Thymus (tissue), 11 donors: ENCODE measurements at regions not wholly inside any gene's neighbourhood (a gene's known extent, or its start where the extent isn't known, plus 50 kb on each side); places are given as distances from the start of the nearest gene placed in this dataset.

Experiments
- DNase-seq, 9 donors: peaks; one replicate each; pipeline ENCODE4 v3.0.0-alpha.2; 2013; ENCODE audit warnings: low spot score in 9 of 9, low read depth in 6 of 9, missing footprints in 1 of 9
- H3K27ac ChIP-seq, 2 donors: one replicate each; pipeline ENCODE4 v1.5.1; 2013; ENCODE audit warnings: control low read depth in 1 of 2, low read depth in 1 of 2, low read length in 1 of 2, mild to moderate bottlenecking in 1 of 2, moderate library complexity in 1 of 2
- H3K27me3 ChIP-seq, 2 donors: one replicate each; pipeline ENCODE4 v1.5.1; 2013; ENCODE audit warnings: low read length in 1 of 2; ENCODE audit not compliant: control insufficient read depth in 2 of 2, insufficient read depth in 1 of 2
- H3K36me3 ChIP-seq, 2 donors: one replicate each; pipeline ENCODE4 v1.5.1; 2013; ENCODE audit warnings: low read length in 1 of 2, mild to moderate bottlenecking in 1 of 2, moderate library complexity in 1 of 2; ENCODE audit not compliant: control insufficient read depth in 2 of 2, insufficient read depth in 2 of 2
- H3K4me1 ChIP-seq, 2 donors: one replicate each; pipeline ENCODE4 v1.5.1; 2013; ENCODE audit warnings: low read length in 2 of 2; ENCODE audit not compliant: control insufficient read depth in 2 of 2, insufficient read depth in 2 of 2
- H3K4me3 ChIP-seq, 2 donors: one replicate each; pipeline ENCODE4 v1.5.1; 2013; ENCODE audit warnings: low read length in 2 of 2, control low read depth in 1 of 2, mild to moderate bottlenecking in 1 of 2
- H3K9me3 ChIP-seq, 2 donors: one replicate each; pipeline ENCODE4 v1.5.1; 2013; ENCODE audit warnings: low read length in 1 of 2, mild to moderate bottlenecking in 1 of 2; ENCODE audit not compliant: control insufficient read depth in 2 of 2, insufficient read depth in 1 of 2
- WGBS: extraction: QIAGEN DNeasy Blood & Tissue Kit; methylation state at CpG from one replicate; pipeline ENCODE4 v1.1.7; 2013; 5-methylcytosine and 5-hydroxymethylcytosine counted together
- donor health status: healthy.

GRCh38 chr4:96205143-96205936 is 365.4 kb downstream of the PDHA2 start:
- WGBS: 64% methylated on average over 5 of the region's 5 CpGs
- no peaks in the 10 kb centered on the region for H3K27me3 ChIP-seq
- H3K4me1 ChIP-seq: no peaks in the 10 kb centered on the region
- no peaks in the 10 kb centered on the region for H3K9me3 ChIP-seq
- DNase-seq: no peak
- no peak overlapping the region for H3K4me3 ChIP-seq
- H3K27ac ChIP-seq: no peak overlapping the region
- no peaks in the 10 kb centered on the region for H3K36me3 ChIP-seq

- WGBS: 96% methylated on average over 5 of the region's 5 CpGs
- no peaks in the 10 kb centered on the region for H3K9me3 ChIP-seq
Measured at GRCh38 chr4:96227515-96227914, 387.6 kb downstream of the PDHA2 start.

GRCh38 chr4:96228463-96228862 is 388.6 kb downstream of the PDHA2 start:
- Histone ChIP-seq H3K4me3 (no peak overlapping the region), H3K27me3 (no peaks in the 10 kb centered on the region), H3K36me3 (no peaks in the 10 kb centered on the region), H3K27ac (no peak overlapping the region), H3K4me1 (no peaks in the 10 kb centered on the region), H3K9me3 (no peaks in the 10 kb centered on the region)
- no peak for DNase-seq
- 97% methylated on average over 4 of the region's 4 CpGs for WGBS

More at GRCh38 chr4:96227515-96227914, 387.6 kb downstream of the PDHA2 start:
- H3K4me1 ChIP-seq: no peaks in the 10 kb centered on the region
- H3K36me3 ChIP-seq: no peaks in the 10 kb centered on the region
- DNase-seq: no peak
- no peak overlapping the region for H3K4me3 ChIP-seq
- H3K27me3 ChIP-seq: no peaks in the 10 kb centered on the region
- no peak overlapping the region for H3K27ac ChIP-seq

GRCh38 chr4:96240041-96240440 is 400.1 kb downstream of the PDHA2 start:
- 94% methylated on average over 4 of the region's 4 CpGs for WGBS
- Histone ChIP-seq H3K27ac (no peak overlapping the region), H3K36me3 (no peaks in the 10 kb centered on the region), H3K4me1 (no peaks in the 10 kb centered on the region), H3K9me3 (no peaks in the 10 kb centered on the region), H3K4me3 (no peak overlapping the region), H3K27me3 (no peaks in the 10 kb centered on the region)
- DNase-seq: no peak

- DNase-seq: no peak
- Histone ChIP-seq H3K9me3 (no peaks in the 10 kb centered on the region), H3K27ac (no peak overlapping the region), H3K4me1 (no peaks in the 10 kb centered on the region), H3K4me3 (no peak overlapping the region), H3K36me3 (no peaks in the 10 kb centered on the region), H3K27me3 (no peaks in the 10 kb centered on the region)
Measured at GRCh38 chr4:96241819-96242218, 401.9 kb downstream of the PDHA2 start.

- H3K4me3 ChIP-seq: no peak overlapping the region
- H3K9me3 ChIP-seq: no peaks in the 10 kb centered on the region
- H3K27ac ChIP-seq: no peak overlapping the region
- H3K4me1 ChIP-seq: no peaks in the 10 kb centered on the region
- no peaks in the 10 kb centered on the region for H3K27me3 ChIP-seq
- no peaks in the 10 kb centered on the region for H3K36me3 ChIP-seq
- DNase-seq: no peak
Measured at GRCh38 chr4:96247096-96247495, 407.2 kb downstream of the PDHA2 start.

- Histone ChIP-seq H3K4me1 (no peaks in the 10 kb centered on the region), H3K27ac (no peak overlapping the region), H3K9me3 (no peaks in the 10 kb centered on the region), H3K27me3 (no peaks in the 10 kb centered on the region), H3K4me3 (no peak overlapping the region), H3K36me3 (no peaks in the 10 kb centered on the region)
- 92% methylated on average over 3 of the region's 3 CpGs for WGBS
- no peak for DNase-seq
Measured at GRCh38 chr4:96248225-96248624, 408.3 kb downstream of the PDHA2 start.

- Histone ChIP-seq H3K4me1 (no peaks in the 10 kb centered on the region), H3K36me3 (no peaks in the 10 kb centered on the region), H3K9me3 (no peaks in the 10 kb centered on the region), H3K27ac (no peak overlapping the region), H3K4me3 (no peak overlapping the region), H3K27me3 (no peaks in the 10 kb centered on the region)
- WGBS: 88% methylated on average over 2 of the region's 2 CpGs
- DNase-seq: no peak
Measured at GRCh38 chr4:96260064-96260682, 420.3 kb downstream of the PDHA2 start.

- H3K9me3 ChIP-seq: no peaks in the 10 kb centered on the region
- no peaks in the 10 kb centered on the region for H3K4me1 ChIP-seq
- WGBS: 92% methylated on average over 5 of the region's 5 CpGs
- no peaks in the 10 kb centered on the region for H3K36me3 ChIP-seq
- H3K27ac ChIP-seq: no peak overlapping the region
- no peaks in the 10 kb centered on the region for H3K27me3 ChIP-seq
- DNase-seq: no peak
- H3K4me3 ChIP-seq: no peak overlapping the region
Measured at GRCh38 chr4:96262057-96262456, 422.2 kb downstream of the PDHA2 start.
